ENCODE measurements at regions not wholly inside any gene's neighbourhood (a gene's known extent, or its start where the extent isn't known, plus 50 kb on each side); places are given as distances from the start of the nearest gene placed in this dataset.
"Not testable (repeated sequence)": the region's sequence is repeated elsewhere in the genome, so short reads cannot be mapped to it uniquely, and the experiment has no call there.

DNA sequence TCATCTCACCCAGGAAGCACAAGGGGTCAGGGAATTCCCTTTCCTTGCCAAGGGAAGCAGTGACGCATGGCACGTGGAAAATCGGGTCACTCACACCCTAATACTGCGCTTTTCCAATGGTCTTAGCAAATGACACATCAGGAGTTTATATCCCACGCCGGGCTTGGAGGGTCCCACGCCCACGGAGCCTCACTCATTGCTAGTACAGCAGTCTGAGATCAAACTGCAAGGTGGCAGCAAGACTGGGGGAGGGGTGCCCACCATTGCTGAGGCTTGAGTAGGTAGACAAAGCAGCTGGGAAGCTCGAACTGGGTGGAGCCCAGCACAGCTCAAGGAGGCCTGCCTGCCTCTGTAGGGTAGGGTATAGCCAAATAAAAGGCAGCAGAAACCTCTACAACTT lies 691.1 kb upstream of the PCDH10 start:
- TF ChIP-seq SIN3A (IDR thresholded peaks at IDR 0.05; ENCODE audit: low read depth); POLR2AphosphoS5 (IDR thresholded peaks at IDR 0.05; ENCODE audit: low read depth, low read length); EZH2 (IDR thresholded peaks at IDR 0.05); ZNF274 (IDR thresholded peaks at IDR 0.05; ENCODE audit: low read depth, low read length); POLR2A (IDR thresholded peaks at IDR 0.05; ENCODE audit: borderline replicate concordance, extremely low read depth, insufficient read depth, insufficient read length); EGR1 (IDR thresholded peaks at IDR 0.05; ENCODE audit: low read depth); RAD21 (IDR thresholded peaks at IDR 0.05; ENCODE audit: low read depth); EZH2phosphoT487 (IDR thresholded peaks at IDR 0.05; ENCODE audit: borderline replicate concordance); ZFX (IDR thresholded peaks at IDR 0.05): not testable (repeated sequence)
- TF ChIP-seq, protein P1, sequence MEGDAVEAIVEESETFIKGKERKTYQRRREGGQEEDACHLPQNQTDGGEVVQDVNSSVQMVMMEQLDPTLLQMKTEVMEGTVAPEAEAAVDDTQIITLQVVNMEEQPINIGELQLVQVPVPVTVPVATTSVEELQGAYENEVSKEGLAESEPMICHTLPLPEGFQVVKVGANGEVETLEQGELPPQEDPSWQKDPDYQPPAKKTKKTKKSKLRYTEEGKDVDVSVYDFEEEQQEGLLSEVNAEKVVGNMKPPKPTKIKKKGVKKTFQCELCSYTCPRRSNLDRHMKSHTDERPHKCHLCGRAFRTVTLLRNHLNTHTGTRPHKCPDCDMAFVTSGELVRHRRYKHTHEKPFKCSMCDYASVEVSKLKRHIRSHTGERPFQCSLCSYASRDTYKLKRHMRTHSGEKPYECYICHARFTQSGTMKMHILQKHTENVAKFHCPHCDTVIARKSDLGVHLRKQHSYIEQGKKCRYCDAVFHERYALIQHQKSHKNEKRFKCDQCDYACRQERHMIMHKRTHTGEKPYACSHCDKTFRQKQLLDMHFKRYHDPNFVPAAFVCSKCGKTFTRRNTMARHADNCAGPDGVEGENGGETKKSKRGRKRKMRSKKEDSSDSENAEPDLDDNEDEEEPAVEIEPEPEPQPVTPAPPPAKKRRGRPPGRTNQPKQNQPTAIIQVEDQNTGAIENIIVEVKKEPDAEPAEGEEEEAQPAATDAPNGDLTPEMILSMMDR (IDR thresholded peaks at IDR 0.05 in 2 of 3, conservative IDR thresholded peaks at IDR 0.05 in 1 of 3; ENCODE audit: borderline replicate concordance in 1 of 3, insufficient read depth in 1 of 3, low read depth in 2 of 3, low read length in 2 of 3), result not testable (repeated sequence)
- TF ChIP-seq, protein P2, sequence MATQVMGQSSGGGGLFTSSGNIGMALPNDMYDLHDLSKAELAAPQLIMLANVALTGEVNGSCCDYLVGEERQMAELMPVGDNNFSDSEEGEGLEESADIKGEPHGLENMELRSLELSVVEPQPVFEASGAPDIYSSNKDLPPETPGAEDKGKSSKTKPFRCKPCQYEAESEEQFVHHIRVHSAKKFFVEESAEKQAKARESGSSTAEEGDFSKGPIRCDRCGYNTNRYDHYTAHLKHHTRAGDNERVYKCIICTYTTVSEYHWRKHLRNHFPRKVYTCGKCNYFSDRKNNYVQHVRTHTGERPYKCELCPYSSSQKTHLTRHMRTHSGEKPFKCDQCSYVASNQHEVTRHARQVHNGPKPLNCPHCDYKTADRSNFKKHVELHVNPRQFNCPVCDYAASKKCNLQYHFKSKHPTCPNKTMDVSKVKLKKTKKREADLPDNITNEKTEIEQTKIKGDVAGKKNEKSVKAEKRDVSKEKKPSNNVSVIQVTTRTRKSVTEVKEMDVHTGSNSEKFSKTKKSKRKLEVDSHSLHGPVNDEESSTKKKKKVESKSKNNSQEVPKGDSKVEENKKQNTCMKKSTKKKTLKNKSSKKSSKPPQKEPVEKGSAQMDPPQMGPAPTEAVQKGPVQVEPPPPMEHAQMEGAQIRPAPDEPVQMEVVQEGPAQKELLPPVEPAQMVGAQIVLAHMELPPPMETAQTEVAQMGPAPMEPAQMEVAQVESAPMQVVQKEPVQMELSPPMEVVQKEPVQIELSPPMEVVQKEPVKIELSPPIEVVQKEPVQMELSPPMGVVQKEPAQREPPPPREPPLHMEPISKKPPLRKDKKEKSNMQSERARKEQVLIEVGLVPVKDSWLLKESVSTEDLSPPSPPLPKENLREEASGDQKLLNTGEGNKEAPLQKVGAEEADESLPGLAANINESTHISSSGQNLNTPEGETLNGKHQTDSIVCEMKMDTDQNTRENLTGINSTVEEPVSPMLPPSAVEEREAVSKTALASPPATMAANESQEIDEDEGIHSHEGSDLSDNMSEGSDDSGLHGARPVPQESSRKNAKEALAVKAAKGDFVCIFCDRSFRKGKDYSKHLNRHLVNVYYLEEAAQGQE (IDR thresholded peaks at IDR 0.05; ENCODE audit: low read depth), result not testable (repeated sequence)
- TF ChIP-seq, protein P3, sequence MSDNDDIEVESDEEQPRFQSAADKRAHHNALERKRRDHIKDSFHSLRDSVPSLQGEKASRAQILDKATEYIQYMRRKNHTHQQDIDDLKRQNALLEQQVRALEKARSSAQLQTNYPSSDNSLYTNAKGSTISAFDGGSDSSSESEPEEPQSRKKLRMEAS (IDR thresholded peaks at IDR 0.05), result not testable (repeated sequence)
- TF ChIP-seq, protein P4, sequence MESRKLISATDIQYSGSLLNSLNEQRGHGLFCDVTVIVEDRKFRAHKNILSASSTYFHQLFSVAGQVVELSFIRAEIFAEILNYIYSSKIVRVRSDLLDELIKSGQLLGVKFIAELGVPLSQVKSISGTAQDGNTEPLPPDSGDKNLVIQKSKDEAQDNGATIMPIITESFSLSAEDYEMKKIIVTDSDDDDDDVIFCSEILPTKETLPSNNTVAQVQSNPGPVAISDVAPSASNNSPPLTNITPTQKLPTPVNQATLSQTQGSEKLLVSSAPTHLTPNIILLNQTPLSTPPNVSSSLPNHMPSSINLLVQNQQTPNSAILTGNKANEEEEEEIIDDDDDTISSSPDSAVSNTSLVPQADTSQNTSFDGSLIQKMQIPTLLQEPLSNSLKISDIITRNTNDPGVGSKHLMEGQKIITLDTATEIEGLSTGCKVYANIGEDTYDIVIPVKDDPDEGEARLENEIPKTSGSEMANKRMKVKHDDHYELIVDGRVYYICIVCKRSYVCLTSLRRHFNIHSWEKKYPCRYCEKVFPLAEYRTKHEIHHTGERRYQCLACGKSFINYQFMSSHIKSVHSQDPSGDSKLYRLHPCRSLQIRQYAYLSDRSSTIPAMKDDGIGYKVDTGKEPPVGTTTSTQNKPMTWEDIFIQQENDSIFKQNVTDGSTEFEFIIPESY (IDR thresholded peaks at IDR 0.05; ENCODE audit: extremely low read depth, insufficient replicate concordance, low read length), result not testable (repeated sequence)
- TF ChIP-seq, protein P5, sequence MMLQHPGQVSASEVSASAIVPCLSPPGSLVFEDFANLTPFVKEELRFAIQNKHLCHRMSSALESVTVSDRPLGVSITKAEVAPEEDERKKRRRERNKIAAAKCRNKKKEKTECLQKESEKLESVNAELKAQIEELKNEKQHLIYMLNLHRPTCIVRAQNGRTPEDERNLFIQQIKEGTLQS (IDR thresholded peaks at IDR 0.05), result not testable (repeated sequence)
